ENCODE measurements at regions not wholly inside any gene's neighbourhood (a gene's known extent, or its start where the extent isn't known, plus 50 kb on each side); places are given as distances from the start of the nearest gene placed in this dataset.

DNA sequence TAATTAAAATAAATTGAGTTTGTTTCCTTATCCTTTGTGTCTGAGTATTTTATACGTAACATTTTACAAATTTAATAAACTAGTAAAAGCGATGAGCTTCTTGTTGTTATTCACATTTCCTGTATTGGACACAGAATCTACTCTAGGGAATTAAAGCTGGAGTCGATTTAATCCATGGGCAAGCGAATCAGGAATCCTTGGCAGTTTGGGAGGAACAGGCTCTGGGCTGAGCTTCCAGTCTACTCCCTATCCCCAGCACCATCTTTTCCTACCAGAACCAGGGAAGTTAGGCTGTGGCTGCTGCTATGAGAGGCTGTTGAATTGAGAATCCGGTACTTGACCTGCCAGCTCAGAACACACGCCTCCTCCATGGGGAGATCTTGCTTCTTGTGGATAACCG, 437.3 kb upstream of the TPM1 start:
- H3K4me3 ChIP-seq (ENCODE audit: low read depth, low read length, poor library complexity, severe bottlenecking), result no peak overlapping the region
- CTCF ChIA-PET, result no interaction called here
- intact Hi-C loops (cut with micrococcal nuclease; ENCODE audit: unreplicated experiment), result no loop called here
- no peaks in the 10 kb centered on the region for H3K9me3 ChIP-seq (ENCODE audit: low read depth, low read length, poor library complexity, severe bottlenecking)
- no peak overlapping the region for H3K27ac ChIP-seq (ENCODE audit: low read depth, low read length, poor library complexity, severe bottlenecking)
- H3K4me1 ChIP-seq (ENCODE audit: insufficient read depth, low read length, poor library complexity, severe bottlenecking), result peaks cover 11% of the 10 kb centered on the region
- TF ChIP-seq, protein P1, sequence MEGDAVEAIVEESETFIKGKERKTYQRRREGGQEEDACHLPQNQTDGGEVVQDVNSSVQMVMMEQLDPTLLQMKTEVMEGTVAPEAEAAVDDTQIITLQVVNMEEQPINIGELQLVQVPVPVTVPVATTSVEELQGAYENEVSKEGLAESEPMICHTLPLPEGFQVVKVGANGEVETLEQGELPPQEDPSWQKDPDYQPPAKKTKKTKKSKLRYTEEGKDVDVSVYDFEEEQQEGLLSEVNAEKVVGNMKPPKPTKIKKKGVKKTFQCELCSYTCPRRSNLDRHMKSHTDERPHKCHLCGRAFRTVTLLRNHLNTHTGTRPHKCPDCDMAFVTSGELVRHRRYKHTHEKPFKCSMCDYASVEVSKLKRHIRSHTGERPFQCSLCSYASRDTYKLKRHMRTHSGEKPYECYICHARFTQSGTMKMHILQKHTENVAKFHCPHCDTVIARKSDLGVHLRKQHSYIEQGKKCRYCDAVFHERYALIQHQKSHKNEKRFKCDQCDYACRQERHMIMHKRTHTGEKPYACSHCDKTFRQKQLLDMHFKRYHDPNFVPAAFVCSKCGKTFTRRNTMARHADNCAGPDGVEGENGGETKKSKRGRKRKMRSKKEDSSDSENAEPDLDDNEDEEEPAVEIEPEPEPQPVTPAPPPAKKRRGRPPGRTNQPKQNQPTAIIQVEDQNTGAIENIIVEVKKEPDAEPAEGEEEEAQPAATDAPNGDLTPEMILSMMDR (conservative IDR thresholded peaks at IDR 0.05; ENCODE audit: low read depth, low read length), result no peak
- TF ChIP-seq EZH2 (IDR thresholded peaks at IDR 0.05; ENCODE audit: borderline replicate concordance, low read depth, low read length, poor library complexity, severe bottlenecking), result no peak
- POLR2A ChIA-PET (ENCODE audit: low non-redundant PET), result no interaction called here
- H3K27me3 ChIP-seq (replicated peaks; ENCODE audit: insufficient read depth, low read depth, low read length, poor library complexity), result no peaks in the 10 kb centered on the region
- no TSS peak for BruUV-seq (replicated peaks)
- DNase-seq (ENCODE audit: low spot score), result peak; percentile 24
- H3K36me3 ChIP-seq (ENCODE audit: insufficient read depth, low read length, poor library complexity, severe bottlenecking), result no peaks in the 10 kb centered on the region

DNA sequence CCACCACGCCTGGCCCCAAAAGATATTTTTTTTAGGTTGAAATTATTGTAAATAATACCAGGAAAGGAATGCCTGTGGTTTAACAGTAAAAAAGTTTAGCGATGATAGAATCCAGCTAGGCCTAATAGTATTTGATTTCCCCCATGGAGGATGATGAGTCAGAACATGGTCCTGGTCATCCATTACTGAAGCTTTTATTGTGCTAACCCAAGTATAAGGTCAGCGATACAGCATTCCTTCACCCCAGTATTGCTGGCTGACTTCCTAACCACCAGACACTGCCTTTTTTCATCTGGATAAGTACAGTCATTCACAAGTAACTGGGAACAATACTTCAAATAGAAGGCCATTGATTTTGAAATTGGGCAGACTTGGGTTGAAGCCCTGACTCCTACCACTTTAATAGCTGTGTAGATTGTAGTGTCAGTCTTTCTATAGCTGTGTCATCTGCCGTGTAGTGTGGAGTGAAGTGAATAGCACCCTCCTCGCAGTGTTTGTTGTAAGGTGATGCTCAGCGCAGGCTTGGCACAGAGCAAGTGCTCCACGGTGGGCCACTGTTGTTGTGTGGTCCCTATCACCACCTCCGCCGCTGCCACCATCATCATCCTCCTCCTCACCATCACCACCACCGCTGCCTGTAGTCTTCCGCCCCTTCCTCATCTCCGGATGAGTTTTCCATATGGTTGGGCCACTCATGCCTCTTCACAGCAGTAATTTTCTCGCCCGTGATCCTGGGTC, 436.0 kb upstream of the TPM1 start:
- H3K4me1 ChIP-seq (ENCODE audit: insufficient read depth, low read length, poor library complexity, severe bottlenecking), result peaks cover 11% of the 10 kb centered on the region
- DNase-seq (ENCODE audit: low spot score), result no peak
- H3K27me3 ChIP-seq (replicated peaks; ENCODE audit: insufficient read depth, low read depth, low read length, poor library complexity), result no peaks in the 10 kb centered on the region
- intact Hi-C loops (cut with micrococcal nuclease; ENCODE audit: unreplicated experiment), result no loop called here
- no peak overlapping the region for H3K4me3 ChIP-seq (ENCODE audit: low read depth, low read length, poor library complexity, severe bottlenecking)
- no peak overlapping the region for H3K27ac ChIP-seq (ENCODE audit: low read depth, low read length, poor library complexity, severe bottlenecking)
- no peaks in the 10 kb centered on the region for H3K9me3 ChIP-seq (ENCODE audit: low read depth, low read length, poor library complexity, severe bottlenecking)
- ChIA-PET POLR2A (ENCODE audit: low non-redundant PET) (no interaction called here), CTCF (interaction anchor here (0.5 kb wide), 1 partner anchor 95 kb away, joined by 5 read pairs; no protein-coding TSS in a partner anchor)
- H3K36me3 ChIP-seq (ENCODE audit: insufficient read depth, low read length, poor library complexity, severe bottlenecking), result no peaks in the 10 kb centered on the region
- TF ChIP-seq EZH2 (IDR thresholded peaks at IDR 0.05; ENCODE audit: borderline replicate concordance, low read depth, low read length, poor library complexity, severe bottlenecking), result no peak
- TF ChIP-seq, protein P1 (conservative IDR thresholded peaks at IDR 0.05; ENCODE audit: low read depth, low read length), result no peak
- BruUV-seq (replicated peaks), result no TSS peak

DNA sequence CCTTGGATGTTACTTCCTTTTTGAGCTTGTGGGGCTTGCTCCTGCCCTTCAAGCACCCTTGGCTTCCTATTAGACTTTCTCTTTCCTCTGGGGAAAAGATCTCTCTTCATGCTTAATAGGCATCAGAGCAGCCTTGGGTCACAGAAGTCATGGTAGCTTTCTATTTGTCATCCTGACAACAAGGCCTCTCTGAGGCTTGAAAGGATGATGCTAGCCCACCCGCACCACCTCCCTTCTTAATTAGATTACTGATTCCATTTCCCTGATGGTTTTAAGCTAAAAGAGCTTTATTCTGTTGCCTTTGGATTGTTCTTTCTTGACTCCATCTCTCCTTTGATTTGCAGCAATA, 435.5 kb upstream of the TPM1 start:
- intact Hi-C loops (cut with micrococcal nuclease; ENCODE audit: unreplicated experiment), result no loop called here
- ChIA-PET CTCF (no interaction called here), POLR2A (ENCODE audit: low non-redundant PET) (no interaction called here)
- no peak overlapping the region for H3K27ac ChIP-seq (ENCODE audit: low read depth, low read length, poor library complexity, severe bottlenecking)
- DNase-seq (ENCODE audit: low spot score), result no peak
- no peaks in the 10 kb centered on the region for H3K27me3 ChIP-seq (replicated peaks; ENCODE audit: insufficient read depth, low read depth, low read length, poor library complexity)
- TF ChIP-seq, protein P1 (conservative IDR thresholded peaks at IDR 0.05; ENCODE audit: low read depth, low read length), result no peak
- TF ChIP-seq EZH2 (IDR thresholded peaks at IDR 0.05; ENCODE audit: borderline replicate concordance, low read depth, low read length, poor library complexity, severe bottlenecking), result no peak
- no peak overlapping the region for H3K4me3 ChIP-seq (ENCODE audit: low read depth, low read length, poor library complexity, severe bottlenecking)
- no TSS peak for BruUV-seq (replicated peaks)
- H3K36me3 ChIP-seq (ENCODE audit: insufficient read depth, low read length, poor library complexity, severe bottlenecking), result no peaks in the 10 kb centered on the region
- H3K9me3 ChIP-seq (ENCODE audit: low read depth, low read length, poor library complexity, severe bottlenecking), result no peaks in the 10 kb centered on the region
- H3K4me1 ChIP-seq (ENCODE audit: insufficient read depth, low read length, poor library complexity, severe bottlenecking), result peaks cover 11% of the 10 kb centered on the region

Measured in A673 (cell line).